Activated CD8-positive, alpha-beta memory T cell treated with anti-CD3 and anti-CD28 coated beads, Interleukin-2, amount 50 U/mL, for 48 hours (primary cell): ENCODE measurements at regions not wholly inside any gene's neighbourhood (a gene's known extent, or its start where the extent isn't known, plus 50 kb on each side); places are given as distances from the start of the nearest gene placed in this dataset.

Source experiments
- DNase-seq: peaks from one replicate; pipeline ENCODE4 v3.0.0-alpha.2; 2020

DNA sequence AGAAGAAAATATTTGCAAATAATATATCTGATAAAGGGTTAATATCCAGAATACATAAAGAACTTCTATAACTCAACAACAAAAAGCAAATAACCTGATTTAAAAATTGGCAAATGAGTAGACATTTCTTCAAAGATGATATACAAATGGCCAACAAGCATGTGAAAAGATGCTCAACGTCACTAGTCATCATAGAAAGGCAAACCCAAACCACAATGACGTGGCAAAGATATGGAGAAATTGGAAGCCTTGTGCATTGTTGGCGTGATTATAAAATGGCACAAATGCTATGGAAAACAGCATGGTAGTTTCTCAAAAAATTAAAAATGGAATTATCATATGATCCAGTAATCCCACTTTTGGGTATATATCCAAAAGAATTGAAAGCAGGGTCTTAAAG is 466.3 kb downstream of the TBC1D22A start:
- DNase-seq: no peak

DNA sequence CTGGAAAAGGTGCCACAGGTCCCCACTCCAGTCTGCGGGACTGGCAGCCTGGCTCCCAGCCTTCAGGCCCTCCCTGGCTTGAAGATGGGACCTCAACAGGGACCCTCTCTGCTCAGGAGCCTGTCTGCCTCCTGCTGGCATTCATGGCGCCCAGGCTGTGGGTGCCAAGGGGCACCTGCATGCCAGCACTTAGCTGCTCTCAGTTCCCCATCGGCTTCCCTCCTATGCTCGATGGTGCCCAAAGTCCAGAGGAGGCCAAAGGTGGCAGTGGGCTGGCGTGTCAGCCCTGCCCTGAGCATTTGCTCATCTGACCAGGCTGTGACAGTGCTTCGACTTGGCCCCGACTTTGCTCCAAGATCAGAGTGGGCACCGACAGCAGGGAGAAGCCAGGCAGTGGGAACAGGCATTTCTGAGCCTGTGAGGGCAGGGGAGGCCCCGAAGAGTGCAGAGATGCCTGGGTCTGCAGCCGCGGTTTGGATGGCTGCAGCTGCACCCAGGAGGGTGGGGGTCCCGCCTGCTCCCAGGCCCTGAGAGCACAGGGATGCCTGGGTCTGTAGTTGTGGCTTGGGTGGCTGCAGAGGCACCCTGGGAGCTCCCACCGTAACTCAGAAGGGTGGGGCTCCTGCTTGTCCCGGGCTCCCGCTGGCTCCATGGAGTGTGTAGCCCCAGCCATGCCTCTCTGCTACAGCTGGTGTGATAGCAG is 463.6 kb downstream of the TBC1D22A start:
- peak; percentile 15 for DNase-seq

DNA sequence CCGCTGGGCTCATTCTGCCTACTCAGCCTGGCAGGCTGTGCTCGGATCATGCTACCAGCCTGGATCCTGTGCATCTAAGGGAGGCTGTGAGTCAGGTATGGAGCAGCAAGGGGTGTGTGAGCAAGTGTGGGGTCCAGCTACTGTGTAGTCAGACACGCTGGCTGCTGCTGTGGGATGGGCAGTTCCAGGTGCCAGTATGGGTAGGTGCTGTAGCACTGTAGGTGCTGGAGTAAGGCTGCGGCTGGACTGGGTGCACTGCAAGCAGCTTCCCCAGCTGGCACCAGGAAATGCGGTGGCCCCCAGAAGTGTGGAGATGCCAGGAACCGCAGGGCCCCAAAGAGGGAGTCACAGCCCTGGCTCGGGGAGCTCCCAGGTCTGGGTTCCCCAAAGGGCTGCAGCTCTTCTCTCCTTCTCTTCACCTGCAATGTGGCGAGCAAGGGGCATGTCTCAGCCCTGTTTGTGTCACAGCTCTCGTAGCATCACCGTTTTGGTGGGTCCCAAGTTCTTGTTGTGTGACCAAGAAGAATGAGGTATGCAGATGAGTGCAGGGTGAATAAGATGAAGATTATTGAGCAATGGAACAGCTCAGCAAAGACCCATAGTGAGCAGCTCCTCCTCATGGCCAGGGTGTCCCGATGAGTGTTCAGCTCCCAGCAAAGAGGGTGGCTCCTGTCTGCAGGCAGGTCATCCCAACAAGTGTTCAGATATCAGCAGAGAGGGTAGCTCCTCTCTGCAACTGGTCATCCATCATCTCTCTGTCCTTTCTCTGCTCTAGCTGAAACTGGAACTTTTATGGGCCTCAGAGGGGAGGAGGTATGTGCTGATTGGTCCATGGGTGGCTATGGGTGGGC is 462.9 kb downstream of the TBC1D22A start:
- peak; percentile 22 for DNase-seq
